ENCODE measurements at regions not wholly inside any gene's neighbourhood (a gene's known extent, or its start where the extent isn't known, plus 50 kb on each side); places are given as distances from the start of the nearest gene placed in this dataset.

GRCh38 chr7:86257894-86258293, 385.8 kb upstream of the GRM3 start:
- TF ChIP-seq CTCF (IDR thresholded peaks at IDR 0.05) (no peak), POLR2A (IDR thresholded peaks at IDR 0.05) (no peak)

All from heart left ventricle (tissue), 13 donors.